ENCODE measurements at regions not wholly inside any gene's neighbourhood (a gene's known extent, or its start where the extent isn't known, plus 50 kb on each side); places are given as distances from the start of the nearest gene placed in this dataset.

DNA sequence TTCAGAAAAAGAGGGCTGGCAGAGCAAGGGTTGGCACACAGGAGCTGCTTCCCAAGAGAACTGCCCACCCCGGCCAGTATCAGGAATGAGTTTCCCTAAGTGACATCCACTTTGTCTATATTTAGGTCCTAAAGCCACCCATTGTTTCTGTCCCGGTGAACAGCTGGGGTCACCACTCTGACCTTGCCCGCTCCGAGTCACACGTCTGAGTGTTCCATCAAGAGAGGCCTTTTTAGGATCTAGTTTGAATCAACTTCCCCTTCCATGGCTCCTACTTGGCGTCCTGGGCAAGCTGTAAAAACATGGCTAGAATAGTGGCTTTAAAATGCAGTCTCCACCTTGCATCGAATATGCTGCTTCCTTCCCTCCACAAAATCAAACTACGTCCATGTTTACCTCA is 109.6 kb upstream of the ARHGEF3 start:
- POLR2A ChIA-PET = no interaction called here
- FAIRE-seq = no peak
- no peaks in the 10 kb centered on the region for H3K9me3 ChIP-seq
- TF ChIP-seq HOXA7 (CRISPR knock-in tag; IDR thresholded peaks at IDR 0.05) (no peak), ELK1 (IDR thresholded peaks at IDR 0.05; ENCODE audit: low read depth, low read length) (no peak), POLR2AphosphoS2 (conservative IDR thresholded peaks at IDR 0.05; ENCODE audit: low read length) (no peak), TP53 (CRISPR knock-in tag; IDR thresholded peaks at IDR 0.05) (no peak), EHF (CRISPR knock-in tag; IDR thresholded peaks at IDR 0.05) (no peak), USF2 (IDR thresholded peaks at IDR 0.05) (no peak), FOSB (CRISPR knock-in tag; IDR thresholded peaks at IDR 0.05) (no peak), EP300 (IDR thresholded peaks at IDR 0.05) (no peak), MAFK (IDR thresholded peaks at IDR 0.05; ENCODE audit: partially characterized antibody) (no peak), HES2 (IDR thresholded peaks at IDR 0.05) (no peak), CHD2 (IDR thresholded peaks at IDR 0.05; ENCODE audit: low read length, partially characterized antibody) (no peak), HOXB5 (CRISPR knock-in tag; IDR thresholded peaks at IDR 0.05) (no peak), FOSL2 (IDR thresholded peaks at IDR 0.05) (no peak), FOSL2 (CRISPR knock-in tag; IDR thresholded peaks at IDR 0.05) (no peak), HEYL (CRISPR knock-in tag; IDR thresholded peaks at IDR 0.05) (no peak)
- TF ChIP-seq, protein P1, sequence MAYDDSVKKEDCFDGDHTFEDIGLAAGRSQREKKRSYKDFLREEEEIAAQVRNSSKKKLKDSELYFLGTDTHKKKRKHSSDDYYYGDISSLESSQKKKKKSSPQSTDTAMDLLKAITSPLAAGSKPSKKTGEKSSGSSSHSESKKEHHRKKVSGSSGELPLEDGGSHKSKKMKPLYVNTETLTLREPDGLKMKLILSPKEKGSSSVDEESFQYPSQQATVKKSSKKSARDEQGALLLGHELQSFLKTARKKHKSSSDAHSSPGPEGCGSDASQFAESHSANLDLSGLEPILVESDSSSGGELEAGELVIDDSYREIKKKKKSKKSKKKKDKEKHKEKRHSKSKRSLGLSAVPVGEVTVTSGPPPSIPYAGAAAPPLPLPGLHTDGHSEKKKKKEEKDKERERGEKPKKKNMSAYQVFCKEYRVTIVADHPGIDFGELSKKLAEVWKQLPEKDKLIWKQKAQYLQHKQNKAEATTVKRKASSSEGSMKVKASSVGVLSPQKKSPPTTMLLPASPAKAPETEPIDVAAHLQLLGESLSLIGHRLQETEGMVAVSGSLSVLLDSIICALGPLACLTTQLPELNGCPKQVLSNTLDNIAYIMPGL (CRISPR knock-in tag; IDR thresholded peaks at IDR 0.05; ENCODE audit: borderline replicate concordance) = no peak
- H3K4me3 ChIP-seq = no peak overlapping the region
- H3K27ac ChIP-seq = no peak overlapping the region
- no peak for ATAC-seq
- WGBS (ENCODE audit: missing lambda C conversion rate) = 77% methylated on average over 8 of the region's 8 CpGs
- no peak for DNase-seq (ENCODE audit: low read depth in 1 of 2, low spot score in 1 of 2)
- CTCF ChIA-PET = interaction anchor here (1.4 kb wide), 1 partner anchor 15 kb away, joined by 4 read pairs; no protein-coding TSS in a partner anchor
- no peaks in the 10 kb centered on the region for H3K4me1 ChIP-seq
- H3K4me2 ChIP-seq = no peak overlapping the region

GRCh38 chr3:56909349-56909748 is 107.6 kb upstream of the ARHGEF3 start:
- Histone ChIP-seq H3K27ac (no peak overlapping the region), H3K9me3 (no peaks in the 10 kb centered on the region), H3K4me3 (no peak overlapping the region), H3K4me2 (no peak overlapping the region), H3K4me1 (no peaks in the 10 kb centered on the region)
- ATAC-seq (no peak), DNase-seq (ENCODE audit: low read depth in 1 of 2, low spot score in 1 of 2) (no peak), FAIRE-seq (no peak)
- WGBS (ENCODE audit: missing lambda C conversion rate) = 88% methylated on average over 6 of the region's 6 CpGs
- TF ChIP-seq SREBF2 (IDR thresholded peaks at IDR 0.05) (no peak), ZSCAN20 (CRISPR knock-in tag; IDR thresholded peaks at IDR 0.05) (no peak), HOXB5 (CRISPR knock-in tag; IDR thresholded peaks at IDR 0.05) (no peak), CBX8 (IDR thresholded peaks at IDR 0.05) (no peak), MYC (IDR thresholded peaks at IDR 0.05; ENCODE audit: borderline replicate concordance, low read length) (no peak), CHD4 (IDR thresholded peaks at IDR 0.05; ENCODE audit: borderline replicate concordance) (no peak), ZFP36 (IDR thresholded peaks at IDR 0.05; ENCODE audit: borderline replicate concordance, partially characterized antibody) (no peak), KDM5A (IDR thresholded peaks at IDR 0.05) (no peak), EP300 (IDR thresholded peaks at IDR 0.05) (no peak), CBX2 (IDR thresholded peaks at IDR 0.05; ENCODE audit: borderline replicate concordance, low read depth) (no peak), HOXA7 (CRISPR knock-in tag; IDR thresholded peaks at IDR 0.05) (no peak), RCOR1 (IDR thresholded peaks at IDR 0.05; ENCODE audit: low read depth, low read length) (no peak), PBX3 (IDR thresholded peaks at IDR 0.05) (no peak), POLR2A (IDR thresholded peaks at IDR 0.05; ENCODE audit: low read length) (no peak), ESRRA (IDR thresholded peaks at IDR 0.05; ENCODE audit: borderline replicate concordance, low read length) (no peak), SMC3 (IDR thresholded peaks at IDR 0.05) (no peak), USF2 (IDR thresholded peaks at IDR 0.05) (no peak)
- TF ChIP-seq, protein P2, sequence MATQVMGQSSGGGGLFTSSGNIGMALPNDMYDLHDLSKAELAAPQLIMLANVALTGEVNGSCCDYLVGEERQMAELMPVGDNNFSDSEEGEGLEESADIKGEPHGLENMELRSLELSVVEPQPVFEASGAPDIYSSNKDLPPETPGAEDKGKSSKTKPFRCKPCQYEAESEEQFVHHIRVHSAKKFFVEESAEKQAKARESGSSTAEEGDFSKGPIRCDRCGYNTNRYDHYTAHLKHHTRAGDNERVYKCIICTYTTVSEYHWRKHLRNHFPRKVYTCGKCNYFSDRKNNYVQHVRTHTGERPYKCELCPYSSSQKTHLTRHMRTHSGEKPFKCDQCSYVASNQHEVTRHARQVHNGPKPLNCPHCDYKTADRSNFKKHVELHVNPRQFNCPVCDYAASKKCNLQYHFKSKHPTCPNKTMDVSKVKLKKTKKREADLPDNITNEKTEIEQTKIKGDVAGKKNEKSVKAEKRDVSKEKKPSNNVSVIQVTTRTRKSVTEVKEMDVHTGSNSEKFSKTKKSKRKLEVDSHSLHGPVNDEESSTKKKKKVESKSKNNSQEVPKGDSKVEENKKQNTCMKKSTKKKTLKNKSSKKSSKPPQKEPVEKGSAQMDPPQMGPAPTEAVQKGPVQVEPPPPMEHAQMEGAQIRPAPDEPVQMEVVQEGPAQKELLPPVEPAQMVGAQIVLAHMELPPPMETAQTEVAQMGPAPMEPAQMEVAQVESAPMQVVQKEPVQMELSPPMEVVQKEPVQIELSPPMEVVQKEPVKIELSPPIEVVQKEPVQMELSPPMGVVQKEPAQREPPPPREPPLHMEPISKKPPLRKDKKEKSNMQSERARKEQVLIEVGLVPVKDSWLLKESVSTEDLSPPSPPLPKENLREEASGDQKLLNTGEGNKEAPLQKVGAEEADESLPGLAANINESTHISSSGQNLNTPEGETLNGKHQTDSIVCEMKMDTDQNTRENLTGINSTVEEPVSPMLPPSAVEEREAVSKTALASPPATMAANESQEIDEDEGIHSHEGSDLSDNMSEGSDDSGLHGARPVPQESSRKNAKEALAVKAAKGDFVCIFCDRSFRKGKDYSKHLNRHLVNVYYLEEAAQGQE (IDR thresholded peaks at IDR 0.05) = no peak
- POLR2A ChIA-PET = no interaction called here
- CTCF ChIA-PET = no interaction called here
